ENCODE measurements at regions not wholly inside any gene's neighbourhood (a gene's known extent, or its start where the extent isn't known, plus 50 kb on each side); places are given as distances from the start of the nearest gene placed in this dataset.

DNA sequence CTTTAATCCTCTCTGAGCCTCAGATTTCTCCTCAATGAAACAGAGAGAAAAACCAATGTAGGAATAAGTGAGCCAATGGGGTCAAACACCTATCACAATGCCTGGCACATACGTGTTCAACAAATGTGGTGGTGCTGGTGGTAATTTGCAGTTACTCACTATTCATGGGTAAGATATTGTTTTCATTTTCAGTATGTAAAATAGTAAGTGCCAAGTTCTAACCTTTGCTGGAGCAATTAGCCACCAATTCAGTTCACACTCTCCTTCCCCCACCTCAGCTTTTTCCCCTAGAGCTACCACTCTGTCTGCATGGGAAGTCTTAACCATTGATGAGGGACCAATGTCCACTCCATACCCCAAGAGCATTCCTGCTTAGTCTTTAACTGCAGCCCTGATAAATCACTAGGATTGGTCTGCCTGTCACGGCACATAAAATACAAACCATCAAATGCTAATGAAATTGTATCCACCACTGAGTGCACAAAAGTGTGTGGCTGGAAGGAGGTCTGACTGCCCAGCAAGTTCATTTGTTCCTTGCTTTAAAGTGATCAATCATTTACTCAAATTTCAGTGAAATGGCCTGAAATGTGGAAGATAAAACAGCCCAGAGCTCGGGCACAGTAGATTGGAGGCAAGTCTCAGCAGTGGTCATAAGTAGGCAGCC lies 187.4 kb upstream of the API5 start:
- DNase-seq, result no peak
- TF ChIP-seq, protein P1, sequence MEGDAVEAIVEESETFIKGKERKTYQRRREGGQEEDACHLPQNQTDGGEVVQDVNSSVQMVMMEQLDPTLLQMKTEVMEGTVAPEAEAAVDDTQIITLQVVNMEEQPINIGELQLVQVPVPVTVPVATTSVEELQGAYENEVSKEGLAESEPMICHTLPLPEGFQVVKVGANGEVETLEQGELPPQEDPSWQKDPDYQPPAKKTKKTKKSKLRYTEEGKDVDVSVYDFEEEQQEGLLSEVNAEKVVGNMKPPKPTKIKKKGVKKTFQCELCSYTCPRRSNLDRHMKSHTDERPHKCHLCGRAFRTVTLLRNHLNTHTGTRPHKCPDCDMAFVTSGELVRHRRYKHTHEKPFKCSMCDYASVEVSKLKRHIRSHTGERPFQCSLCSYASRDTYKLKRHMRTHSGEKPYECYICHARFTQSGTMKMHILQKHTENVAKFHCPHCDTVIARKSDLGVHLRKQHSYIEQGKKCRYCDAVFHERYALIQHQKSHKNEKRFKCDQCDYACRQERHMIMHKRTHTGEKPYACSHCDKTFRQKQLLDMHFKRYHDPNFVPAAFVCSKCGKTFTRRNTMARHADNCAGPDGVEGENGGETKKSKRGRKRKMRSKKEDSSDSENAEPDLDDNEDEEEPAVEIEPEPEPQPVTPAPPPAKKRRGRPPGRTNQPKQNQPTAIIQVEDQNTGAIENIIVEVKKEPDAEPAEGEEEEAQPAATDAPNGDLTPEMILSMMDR (IDR thresholded peaks at IDR 0.05), result no peak
- no peak for FAIRE-seq
- no peak for ATAC-seq
- H3K36me3 ChIP-seq, result no peaks in the 10 kb centered on the region
- no peak overlapping the region for H3K27ac ChIP-seq
- no peaks in the 10 kb centered on the region for H3K9me3 ChIP-seq
- no peak overlapping the region for H3K4me3 ChIP-seq
- intact Hi-C loops (cut with DNase I), result no loop called here
- H3K27me3 ChIP-seq, result no peaks in the 10 kb centered on the region
- H3K4me1 ChIP-seq, result no peaks in the 10 kb centered on the region
- 44 to 51% methylated on average over 3 of the region's 3 CpGs for WGBS, 2 donors

DNA sequence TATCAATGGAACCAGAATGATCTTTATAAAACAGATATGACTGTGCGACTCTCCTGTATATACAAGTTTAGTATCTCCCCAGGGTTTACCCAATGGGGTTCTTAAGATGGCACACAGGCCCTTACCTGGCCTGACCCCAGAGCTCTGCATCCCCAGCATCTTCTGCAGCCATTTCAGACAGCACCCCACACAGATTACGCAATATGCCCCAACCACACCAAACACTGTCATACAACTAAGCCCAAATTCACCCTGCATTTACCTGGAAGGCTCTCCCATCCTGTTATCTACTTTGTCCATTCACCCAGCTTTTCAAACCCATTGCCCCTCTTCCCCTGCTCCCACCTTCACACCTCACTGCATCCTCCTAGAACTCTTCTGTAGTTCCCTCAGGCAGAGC lies 182.5 kb upstream of the API5 start:
- ATAC-seq, result no peak
- WGBS, 2 donors, result 60 to 68% methylated on average over 2 of the region's 2 CpGs
- Histone ChIP-seq H3K4me1 (no peaks in the 10 kb centered on the region), H3K9me3 (no peaks in the 10 kb centered on the region), H3K27ac (no peak overlapping the region), H3K4me3 (no peak overlapping the region), H3K36me3 (no peaks in the 10 kb centered on the region), H3K27me3 (no peaks in the 10 kb centered on the region)
- intact Hi-C loops (cut with DNase I), result no loop called here
- TF ChIP-seq, protein P1 (IDR thresholded peaks at IDR 0.05), result no peak
- FAIRE-seq, result no peak
- DNase-seq, result no peak

DNA sequence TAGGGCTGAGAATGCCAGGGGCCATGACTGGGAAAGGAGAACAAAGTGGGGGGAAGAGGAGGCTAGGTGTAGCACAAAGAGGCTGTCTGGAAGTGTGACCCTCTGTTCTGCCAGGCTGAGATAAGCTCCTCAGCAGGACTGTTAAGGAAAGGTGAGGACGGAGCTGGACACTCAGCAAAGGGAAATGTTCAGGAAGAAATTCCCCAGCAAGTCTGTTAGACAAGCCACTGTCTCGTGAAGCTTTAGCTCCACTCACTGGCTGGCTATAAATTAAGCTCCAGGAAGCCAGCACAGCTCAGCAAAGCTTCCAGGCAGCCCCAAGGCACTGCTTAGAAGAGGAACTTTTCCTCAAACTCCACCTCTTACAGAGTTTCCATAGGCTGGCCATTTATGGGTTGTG lies 181.2 kb upstream of the API5 start:
- no peak for FAIRE-seq
- H3K36me3 ChIP-seq, result no peaks in the 10 kb centered on the region
- no peak for ATAC-seq
- H3K9me3 ChIP-seq, result no peaks in the 10 kb centered on the region
- intact Hi-C loops (cut with DNase I), result no loop called here
- DNase-seq, result no peak
- no peaks in the 10 kb centered on the region for H3K27me3 ChIP-seq
- no peak overlapping the region for H3K27ac ChIP-seq
- TF ChIP-seq, protein P1 (IDR thresholded peaks at IDR 0.05), result no peak
- 5 to 11% methylated on average over 2 of the region's 2 CpGs for WGBS, 2 donors
- no peak overlapping the region for H3K4me3 ChIP-seq
- H3K4me1 ChIP-seq, result no peaks in the 10 kb centered on the region

DNA sequence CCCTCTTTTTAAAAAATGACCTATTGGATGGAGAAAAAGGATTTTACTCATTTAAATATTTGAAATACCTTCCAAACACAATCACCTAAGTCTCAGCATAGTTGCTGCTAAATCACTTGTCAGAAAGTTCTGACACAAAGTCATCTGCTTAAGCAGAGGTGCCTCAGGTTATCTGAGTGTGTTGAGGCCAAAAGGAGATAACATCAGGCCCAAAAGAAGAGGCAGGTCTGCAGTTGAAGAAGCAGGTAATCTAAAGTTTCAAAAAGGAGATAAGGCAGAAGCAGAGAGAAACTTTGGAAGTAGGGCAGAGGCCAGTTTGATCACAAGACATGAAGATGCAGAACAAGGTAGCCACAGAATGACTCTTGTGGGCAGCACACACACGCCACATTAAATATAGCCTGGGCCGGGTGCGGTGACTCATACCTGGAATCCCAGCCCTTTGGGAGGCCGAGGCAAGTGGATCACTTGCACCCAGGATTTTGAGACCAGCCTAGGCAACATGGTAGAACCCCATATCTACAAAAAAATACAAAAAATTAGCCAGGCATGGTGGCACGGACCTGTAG lies 175.7 kb upstream of the API5 start:
- TF ChIP-seq, protein P1 (IDR thresholded peaks at IDR 0.05), result no peak
- intact Hi-C loops (cut with DNase I), result no loop called here
- WGBS, 2 donors, result 41 to 60% methylated on average over 5 of the region's 5 CpGs
- no peaks in the 10 kb centered on the region for H3K9me3 ChIP-seq
- H3K4me3 ChIP-seq, result no peak overlapping the region
- H3K27ac ChIP-seq, result no peak overlapping the region
- DNase-seq, result no peak
- ATAC-seq, result no peak
- no peaks in the 10 kb centered on the region for H3K27me3 ChIP-seq
- no peaks in the 10 kb centered on the region for H3K4me1 ChIP-seq
- no peaks in the 10 kb centered on the region for H3K36me3 ChIP-seq
- no peak for FAIRE-seq

DNA sequence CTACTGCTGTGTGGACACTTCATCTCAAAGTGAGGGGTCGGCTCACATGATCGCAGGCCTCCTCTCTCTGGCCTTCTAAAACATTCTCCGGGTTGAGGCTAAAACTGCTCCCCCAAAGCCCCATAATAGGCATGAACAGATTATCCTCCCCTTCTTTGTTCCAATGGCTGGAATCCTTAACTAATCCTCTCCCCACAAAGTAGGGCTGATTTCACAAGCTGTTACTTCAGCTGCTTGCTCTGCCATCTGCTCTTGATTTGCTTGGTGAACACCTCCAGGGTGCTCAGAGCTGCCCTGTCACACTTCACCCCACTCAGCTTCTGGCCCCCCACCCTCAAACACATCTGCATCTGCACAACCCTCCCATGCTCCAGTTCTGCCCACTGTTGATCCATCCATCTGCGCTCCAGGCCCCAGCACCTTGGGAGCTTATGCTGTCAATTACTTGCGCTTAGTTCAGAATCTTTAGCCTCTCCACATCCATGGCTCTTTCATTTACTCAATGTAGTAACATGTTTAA lies 173.1 kb upstream of the API5 start:
- ATAC-seq (no peak), FAIRE-seq (no peak), DNase-seq (no peak)
- Histone ChIP-seq H3K27me3 (no peaks in the 10 kb centered on the region), H3K4me3 (no peak overlapping the region), H3K36me3 (no peaks in the 10 kb centered on the region), H3K27ac (no peak overlapping the region), H3K4me1 (no peaks in the 10 kb centered on the region), H3K9me3 (no peaks in the 10 kb centered on the region)
- 86 to 88% methylated on average over 5 of the region's 5 CpGs for WGBS, 2 donors
- TF ChIP-seq, protein P1 (IDR thresholded peaks at IDR 0.05), result no peak
- intact Hi-C loops (cut with DNase I), result no loop called here
